LHCN-M2 (cell line): ENCODE measurements at regions not wholly inside any gene's neighbourhood (a gene's known extent, or its start where the extent isn't known, plus 50 kb on each side); places are given as distances from the start of the nearest gene placed in this dataset.
"Not testable (repeated sequence)": the region's sequence is repeated elsewhere in the genome, so short reads cannot be mapped to it uniquely, and the experiment has no call there.

Experiments
- DNase-seq: peaks from one replicate; pipeline ENCODE4 v3.0.0-alpha.2; 2012; ENCODE audit warnings: low read depth

DNA sequence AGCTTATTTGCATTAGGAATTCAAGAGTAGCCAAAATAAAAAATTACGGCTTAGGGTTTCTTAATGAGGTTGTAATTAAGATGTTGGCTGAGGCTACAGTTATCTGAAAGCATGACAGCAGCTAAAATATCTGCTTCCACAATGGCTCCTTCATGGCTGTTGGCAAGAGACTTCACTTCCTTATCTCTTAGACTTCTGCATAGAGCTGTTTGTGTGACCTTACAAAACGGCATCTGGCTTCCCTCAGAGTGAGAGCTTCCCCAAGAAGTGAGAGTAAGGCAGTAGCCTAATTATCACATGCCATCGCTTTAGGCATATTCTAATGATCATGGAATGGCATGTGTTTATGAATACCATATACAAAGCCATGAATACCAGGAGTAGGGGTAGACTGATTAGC is 57.6 kb downstream of the CCDC59 start:
- DNase-seq = no peak

- no peak for DNase-seq
These were observed 58.7 kb downstream of the CCDC59 start for GRCh38 chr12:82299319-82300025.

- DNase-seq = no peak
These were observed 67.8 kb downstream of the CCDC59 start for GRCh38 chr12:82290415-82290814.

DNA sequence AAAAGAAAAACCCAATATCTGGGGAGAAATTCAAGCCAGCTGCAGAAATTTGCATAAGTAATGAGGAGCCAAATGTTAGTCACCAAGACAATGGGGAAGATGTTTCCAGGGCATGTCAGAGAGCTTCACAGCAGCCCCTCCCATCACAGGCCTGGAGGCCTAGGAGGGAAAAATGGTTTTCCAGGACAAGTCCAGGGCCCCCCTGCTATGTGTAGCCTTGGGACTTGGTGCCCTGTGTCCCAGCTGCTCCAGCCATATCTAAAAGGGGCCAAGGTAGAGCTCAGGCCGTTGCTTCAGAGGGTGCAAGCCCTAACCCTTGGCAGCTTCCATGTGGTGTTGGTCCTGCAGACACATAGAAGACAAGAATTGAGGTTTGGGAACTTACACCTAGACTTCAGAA is 76.9 kb downstream of the CCDC59 start:
- DNase-seq = not testable (repeated sequence)

DNA sequence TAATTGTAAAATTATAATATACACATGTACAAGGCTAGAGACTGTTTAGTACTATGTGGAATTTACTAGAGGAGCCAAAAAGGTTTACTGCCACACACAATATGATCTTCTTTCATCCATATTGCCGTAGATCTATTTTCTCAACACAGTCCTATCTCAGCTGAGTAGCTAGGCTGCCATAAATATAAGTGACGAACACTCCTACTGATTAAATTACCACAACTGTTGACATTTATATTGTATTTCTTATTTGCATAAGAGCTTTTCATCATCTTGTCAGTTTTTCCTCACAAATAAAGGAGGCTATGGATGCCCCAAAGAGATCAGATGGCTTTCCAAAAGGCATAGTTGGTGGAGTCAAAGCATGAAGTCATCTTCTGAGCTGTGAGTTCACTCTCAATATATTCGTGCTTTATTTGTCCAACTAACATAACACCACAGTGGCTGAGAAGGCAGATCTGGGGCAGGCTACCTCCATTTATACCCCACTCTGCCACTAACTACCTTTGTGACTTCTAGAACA is 78.6 kb downstream of the CCDC59 start:
- DNase-seq = no peak

DNA sequence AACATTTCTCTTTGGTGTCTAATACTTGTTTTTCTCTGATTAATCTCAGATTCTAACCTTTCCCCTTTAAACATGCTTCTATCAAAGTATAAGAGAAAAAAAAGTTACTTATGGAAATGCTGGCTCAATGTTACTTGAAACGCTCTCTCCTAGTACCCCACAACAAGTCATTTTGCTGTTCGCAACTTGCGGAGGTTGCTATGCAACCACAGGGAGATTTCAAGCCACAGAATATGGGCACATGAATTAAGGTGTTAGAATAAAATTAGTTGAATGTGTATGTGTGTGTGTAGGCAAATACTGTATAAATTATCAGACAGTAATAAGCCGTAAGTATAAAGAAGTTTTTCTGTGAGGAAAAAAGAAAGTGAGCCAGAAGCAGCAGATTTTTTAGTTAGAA is 80.6 kb downstream of the CCDC59 start:
- no peak for DNase-seq

DNA sequence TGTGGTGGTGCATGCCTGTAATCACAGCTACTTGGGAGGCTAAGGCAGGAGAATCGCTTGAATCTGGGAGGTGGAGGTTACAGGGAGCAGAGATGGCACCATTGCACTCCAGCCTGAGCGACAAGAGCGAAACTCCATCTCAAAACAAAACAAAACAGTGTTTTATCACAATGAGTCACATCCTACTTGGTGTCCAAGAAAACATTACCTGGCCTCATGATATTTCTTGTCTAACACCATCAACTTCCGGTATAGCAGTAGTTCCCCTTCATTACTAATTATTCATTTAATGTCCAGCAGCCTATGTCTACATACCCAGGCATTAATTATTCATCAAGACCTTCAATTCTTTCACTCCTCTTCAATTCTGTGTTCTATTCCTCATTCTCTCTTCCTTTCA is 115.5 kb downstream of the CCDC59 start:
- DNase-seq = no peak

DNA sequence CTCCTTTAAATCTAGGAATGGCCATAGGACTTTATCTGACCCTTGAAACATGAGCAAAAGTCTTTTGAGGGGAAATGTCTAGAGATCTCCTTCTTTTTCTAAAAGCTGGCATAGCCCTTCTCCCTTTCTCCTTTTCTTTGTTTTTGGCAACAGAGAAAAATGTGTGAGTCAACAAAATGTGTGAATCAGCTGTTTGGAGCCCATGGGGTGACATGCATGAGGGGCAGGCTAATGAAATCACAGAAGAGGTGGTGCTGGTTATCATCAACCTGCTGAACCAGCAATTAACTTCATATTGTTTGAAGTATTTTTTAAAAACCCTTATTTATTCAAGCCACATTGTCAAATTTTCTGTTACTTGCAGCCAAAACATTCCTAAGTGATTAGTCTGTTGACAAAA is 132.3 kb downstream of the CCDC59 start:
- DNase-seq = no peak

- DNase-seq = no peak
These were observed 134.8 kb downstream of the CCDC59 start for GRCh38 chr12:82223426-82223825.

- no peak for DNase-seq
These were observed 141.7 kb downstream of the CCDC59 start for GRCh38 chr12:82216475-82216874.

DNA sequence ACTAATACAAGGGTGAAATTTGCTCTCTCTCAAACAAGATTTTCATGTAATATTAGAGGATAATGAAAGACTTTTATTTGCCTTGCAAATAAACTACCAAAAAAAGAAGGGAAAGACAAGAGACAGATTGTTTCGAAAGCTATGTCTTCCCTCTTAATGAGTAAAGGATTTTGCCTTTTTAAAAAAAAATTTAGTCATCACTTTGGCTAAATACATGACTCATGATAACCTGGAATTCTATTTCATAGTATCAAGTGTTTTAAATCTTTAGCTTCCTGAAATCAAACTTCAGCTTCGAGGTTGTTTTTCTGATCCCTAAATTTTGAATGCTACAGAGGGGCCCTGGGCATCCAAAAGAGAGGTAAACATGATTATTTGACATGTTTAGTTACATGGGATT is 144.4 kb downstream of the CCDC59 start:
- no peak for DNase-seq

DNA sequence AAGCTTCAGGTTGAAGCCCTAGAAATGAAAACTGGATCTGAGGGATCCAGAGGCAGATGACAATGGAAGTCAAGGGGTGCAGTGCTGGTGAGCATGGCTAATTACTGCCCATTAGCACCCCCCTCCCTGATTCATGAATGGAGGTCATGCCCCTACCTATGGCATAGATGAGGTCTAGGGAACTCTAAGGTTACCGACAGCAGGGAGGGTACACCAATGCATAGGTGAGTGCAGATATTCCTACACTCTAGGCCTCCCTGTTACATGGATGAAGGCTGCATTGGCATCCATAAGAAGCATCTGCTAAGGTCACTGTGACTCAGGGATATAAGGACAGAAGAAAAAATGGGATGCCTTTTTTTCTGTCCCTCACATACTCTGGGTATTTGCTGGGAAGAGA is 147.3 kb downstream of the CCDC59 start:
- no peak for DNase-seq

DNA sequence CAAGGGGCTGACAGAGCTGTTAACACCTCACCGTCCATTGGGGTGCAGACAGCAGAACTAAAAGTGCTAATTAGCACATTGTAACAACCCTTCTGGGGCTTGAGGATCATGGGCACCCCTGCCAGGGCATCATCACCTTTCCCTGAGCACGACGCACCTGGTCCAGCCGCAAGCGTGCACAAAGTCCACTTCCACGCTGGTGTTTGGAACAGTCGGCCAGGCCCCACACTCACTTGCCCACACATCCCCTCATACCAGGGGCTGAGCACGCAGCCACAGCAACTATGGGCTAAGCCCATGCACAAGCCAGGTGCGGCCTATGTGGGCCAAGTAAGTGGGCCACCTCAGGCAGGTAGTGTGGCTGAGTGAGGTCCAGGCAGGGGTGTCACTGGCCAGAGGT is 148.7 kb downstream of the CCDC59 start:
- no peak for DNase-seq

DNA sequence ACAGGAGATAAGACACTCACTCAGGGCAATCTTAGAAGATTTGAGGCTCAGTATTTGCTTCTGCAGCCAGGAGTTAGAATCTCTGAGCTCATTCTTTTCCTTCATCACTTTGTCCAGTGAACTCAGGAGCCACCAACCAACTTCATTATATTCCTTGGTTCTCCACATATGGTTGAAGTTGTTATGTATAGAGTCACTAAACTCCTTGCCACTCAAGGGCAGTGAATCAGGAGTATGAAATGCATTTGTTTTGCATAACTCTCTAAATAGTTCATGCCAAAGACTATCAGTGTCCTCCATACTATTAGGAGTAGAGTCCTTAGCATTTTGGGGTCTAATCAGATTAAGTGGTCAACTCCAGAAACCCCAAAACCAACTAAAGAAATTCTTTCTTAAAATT is 150.6 kb downstream of the CCDC59 start:
- DNase-seq = no peak

DNA sequence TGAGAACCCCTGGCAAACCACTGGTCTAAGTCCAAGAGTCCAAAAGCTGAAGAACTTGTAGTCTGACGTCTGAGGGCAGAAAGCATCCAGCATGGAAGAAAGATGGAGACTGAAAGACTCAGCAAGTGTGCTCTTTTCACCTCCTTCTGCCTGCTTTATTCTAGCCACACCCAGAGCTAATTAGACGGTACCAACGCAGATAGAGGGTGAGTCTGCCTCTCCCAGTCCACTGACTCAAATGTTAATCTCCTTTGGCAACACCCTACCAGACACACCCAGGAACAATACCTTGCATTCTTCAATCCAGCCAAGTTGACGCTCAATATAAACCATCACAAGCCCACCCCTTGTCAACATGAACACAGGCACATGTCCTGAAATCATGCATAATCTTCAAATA is 155.1 kb downstream of the CCDC59 start:
- DNase-seq = no peak

DNA sequence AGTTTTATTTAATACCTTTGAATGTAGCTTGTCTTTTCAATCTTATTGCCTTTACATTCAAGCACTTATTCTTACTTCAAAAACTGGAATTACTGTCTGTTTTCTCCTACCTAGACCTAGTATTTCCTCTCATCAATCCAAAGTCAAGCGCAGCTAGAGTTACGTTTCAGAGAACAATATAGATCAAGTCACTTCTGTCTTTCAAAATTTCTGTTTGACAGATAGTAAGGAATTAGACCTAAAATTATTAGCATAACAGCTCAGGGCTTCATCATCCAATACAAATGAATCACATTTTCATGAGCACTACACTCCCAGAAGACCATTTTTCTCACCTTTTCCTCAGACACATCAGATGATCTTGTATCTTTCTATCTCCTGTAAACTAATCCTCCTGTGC is 170.6 kb downstream of the CCDC59 start:
- DNase-seq = no peak

- DNase-seq = no peak
These were observed 171.2 kb downstream of the CCDC59 start for GRCh38 chr12:82187011-82187410.

DNA sequence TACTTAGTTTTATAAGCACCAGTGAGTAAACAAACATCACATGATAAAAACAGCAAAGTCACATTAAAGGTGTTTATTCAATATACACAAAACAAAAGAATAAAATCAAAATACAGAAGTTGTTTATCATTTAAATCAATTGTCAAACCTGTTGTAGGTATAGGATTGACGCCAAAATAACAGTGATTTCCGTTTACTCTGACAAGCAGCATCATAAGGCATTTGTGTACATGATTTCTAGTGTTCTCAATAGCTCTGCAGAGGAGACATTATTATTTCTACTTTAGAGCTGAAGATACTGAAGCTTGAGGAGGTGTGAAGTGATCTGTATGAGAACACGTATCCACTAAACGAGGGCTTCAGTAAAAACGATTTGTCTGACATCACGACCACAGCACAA is 171.9 kb downstream of the CCDC59 start:
- no peak for DNase-seq

DNA sequence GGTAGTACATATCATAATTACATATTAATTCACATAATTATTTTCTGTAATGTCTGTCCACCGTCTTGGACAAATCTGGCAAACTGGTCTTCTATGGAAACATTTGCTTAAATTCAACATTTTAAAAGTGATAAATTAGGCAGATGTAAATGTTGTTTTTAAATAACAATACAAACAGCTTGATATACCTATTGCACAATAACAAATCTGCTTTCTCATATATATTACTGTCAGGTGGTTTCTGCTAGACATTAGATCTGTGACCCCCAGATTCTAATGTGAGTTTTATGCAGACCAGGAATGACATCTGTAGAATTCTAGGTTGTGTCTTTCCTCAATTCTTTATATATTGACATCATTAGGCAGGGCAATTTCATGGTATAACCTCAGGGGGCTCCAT is 173.3 kb downstream of the CCDC59 start:
- DNase-seq = no peak

GRCh38 chr12:82182601-82183190 is 175.5 kb downstream of the CCDC59 start:
- DNase-seq = no peak

DNA sequence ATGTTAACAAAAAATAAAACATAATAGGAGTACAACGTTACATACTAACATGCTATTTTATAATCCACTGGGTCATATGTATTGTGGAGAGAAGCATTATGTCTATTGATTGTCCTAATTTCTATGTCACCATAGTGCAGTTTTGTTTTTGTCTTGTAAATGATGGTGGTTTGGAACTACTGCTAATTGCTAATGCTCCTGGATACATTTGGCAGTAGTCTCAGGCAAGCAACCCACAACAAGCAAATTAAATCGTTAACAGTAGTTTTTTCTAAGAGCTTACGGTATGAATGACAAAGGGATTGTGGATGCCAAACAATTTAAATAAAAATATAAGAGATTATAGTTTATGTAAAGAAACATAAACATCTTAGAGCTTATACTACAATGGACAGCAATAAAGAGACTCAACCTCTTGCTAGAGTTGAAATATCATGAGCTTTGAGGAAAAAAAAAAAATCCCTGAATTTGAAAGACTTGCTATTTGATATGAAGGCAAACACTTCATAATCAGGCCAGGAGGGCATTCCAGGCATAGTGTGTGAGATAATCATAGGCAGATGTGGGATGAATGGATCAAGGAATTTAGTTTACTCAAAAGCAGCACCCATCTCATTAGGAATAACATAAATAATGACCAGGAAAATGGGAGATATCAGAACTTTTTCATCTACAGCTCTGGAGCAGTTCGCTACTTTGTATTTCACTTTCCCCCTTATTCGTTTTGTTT is 181.3 kb downstream of the CCDC59 start:
- DNase-seq = no peak

DNA sequence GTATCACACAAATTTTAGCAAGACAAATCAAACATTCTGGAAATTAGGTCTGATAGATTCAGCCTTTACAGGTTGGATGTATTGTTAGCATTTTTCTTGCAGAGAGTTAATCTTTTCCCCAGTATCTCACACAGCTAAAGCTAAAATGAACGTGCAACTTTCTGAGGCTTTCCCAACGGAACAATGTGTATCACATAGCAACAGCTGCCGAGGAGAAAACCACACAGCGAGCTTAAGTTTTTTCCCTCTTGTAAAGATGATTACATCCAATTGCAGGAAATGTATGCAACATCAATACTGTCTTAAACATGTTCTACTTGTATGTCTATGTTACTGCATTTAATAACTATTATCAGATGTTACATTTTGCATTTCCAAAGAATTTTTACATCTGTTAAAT is 182.2 kb downstream of the CCDC59 start:
- DNase-seq = no peak

- DNase-seq = no peak
These were observed 183.3 kb downstream of the CCDC59 start for GRCh38 chr12:82174936-82175335.
